AG10803 (cell line): ENCODE measurements at regions not wholly inside any gene's neighbourhood (a gene's known extent, or its start where the extent isn't known, plus 50 kb on each side); places are given as distances from the start of the nearest gene placed in this dataset.

Source experiments
- DNase-seq: peaks from one replicate; pipeline ENCODE4 v3.0.0; 2010; ENCODE audit warnings: low read depth
- H3K4me3 ChIP-seq: 2 replicates; pipeline ENCODE4 v1.5.1; 2011; ENCODE audit warnings: mild to moderate bottlenecking, low read length, control low read depth
- TF ChIP-seq, protein P1 (sequence below): conservative IDR thresholded peaks from 2 replicates; pipeline ENCODE4 v1.5.1; 2011; ENCODE audit warnings: mild to moderate bottlenecking, low read length, control low read depth, inconsistent platforms

DNA sequence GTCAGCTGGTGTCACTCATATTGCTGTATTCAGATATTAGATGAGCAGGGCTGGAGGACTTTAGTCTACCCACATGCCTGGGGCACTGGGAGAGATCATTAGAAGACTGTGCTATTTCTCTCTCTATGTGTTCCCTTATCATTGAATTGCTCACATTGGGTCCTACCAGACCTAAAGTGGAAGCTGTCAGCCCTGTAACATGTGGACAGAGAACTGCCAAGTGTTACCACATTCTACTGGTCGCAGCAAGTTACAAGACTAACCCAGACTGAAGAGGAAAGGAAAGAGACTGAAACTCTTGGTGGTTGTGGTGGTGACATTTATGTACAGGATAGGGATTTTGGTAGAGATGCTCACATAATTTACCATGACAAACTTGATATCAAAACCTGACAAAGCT lies 627.1 kb upstream of the FZD8 start:
- TF ChIP-seq, protein P1, sequence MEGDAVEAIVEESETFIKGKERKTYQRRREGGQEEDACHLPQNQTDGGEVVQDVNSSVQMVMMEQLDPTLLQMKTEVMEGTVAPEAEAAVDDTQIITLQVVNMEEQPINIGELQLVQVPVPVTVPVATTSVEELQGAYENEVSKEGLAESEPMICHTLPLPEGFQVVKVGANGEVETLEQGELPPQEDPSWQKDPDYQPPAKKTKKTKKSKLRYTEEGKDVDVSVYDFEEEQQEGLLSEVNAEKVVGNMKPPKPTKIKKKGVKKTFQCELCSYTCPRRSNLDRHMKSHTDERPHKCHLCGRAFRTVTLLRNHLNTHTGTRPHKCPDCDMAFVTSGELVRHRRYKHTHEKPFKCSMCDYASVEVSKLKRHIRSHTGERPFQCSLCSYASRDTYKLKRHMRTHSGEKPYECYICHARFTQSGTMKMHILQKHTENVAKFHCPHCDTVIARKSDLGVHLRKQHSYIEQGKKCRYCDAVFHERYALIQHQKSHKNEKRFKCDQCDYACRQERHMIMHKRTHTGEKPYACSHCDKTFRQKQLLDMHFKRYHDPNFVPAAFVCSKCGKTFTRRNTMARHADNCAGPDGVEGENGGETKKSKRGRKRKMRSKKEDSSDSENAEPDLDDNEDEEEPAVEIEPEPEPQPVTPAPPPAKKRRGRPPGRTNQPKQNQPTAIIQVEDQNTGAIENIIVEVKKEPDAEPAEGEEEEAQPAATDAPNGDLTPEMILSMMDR, result no peak
- no peak overlapping the region for H3K4me3 ChIP-seq
- DNase-seq, result no peak

DNA sequence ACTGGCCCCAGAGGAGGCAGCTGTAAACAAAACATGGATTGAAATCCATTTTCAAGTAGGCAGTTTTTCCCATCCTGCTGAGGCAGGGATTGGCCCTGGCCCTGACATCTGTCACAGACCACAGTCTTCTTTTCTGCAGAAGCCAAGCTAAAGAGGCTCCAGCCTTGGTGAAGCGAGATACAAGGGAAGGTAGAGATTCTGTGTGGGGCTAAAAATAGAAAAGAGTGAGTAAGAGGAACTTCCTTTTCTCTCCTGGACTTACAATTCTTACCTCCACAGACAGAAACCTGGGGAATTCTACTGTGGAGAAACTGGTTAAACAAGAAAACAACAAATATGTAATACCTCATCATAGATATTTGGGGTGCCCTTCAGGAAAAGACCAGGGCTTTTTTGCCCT lies 624.8 kb upstream of the FZD8 start:
- no peak overlapping the region for H3K4me3 ChIP-seq
- no peak for DNase-seq
- TF ChIP-seq, protein P1, result no peak

DNA sequence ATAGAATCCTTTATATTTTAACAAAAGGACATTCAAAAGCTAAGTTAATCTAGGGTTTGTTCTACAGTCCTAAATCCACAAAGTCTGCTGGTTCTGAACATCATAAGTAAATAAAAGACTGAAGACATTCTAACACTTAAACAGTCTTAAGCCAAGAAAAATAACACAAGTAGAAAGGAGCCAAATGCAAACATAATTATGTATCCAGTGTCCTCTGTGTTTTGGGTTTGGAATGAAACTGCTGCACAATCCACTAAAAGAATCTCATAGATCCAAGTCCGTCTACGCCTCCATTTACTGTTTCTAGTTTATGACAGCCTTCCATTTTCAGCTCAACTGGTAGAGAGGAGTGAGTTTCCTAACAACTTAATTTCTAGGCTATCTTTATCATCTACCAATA lies 623.6 kb upstream of the FZD8 start:
- TF ChIP-seq, protein P1, result no peak
- no peak overlapping the region for H3K4me3 ChIP-seq
- no peak for DNase-seq

DNA sequence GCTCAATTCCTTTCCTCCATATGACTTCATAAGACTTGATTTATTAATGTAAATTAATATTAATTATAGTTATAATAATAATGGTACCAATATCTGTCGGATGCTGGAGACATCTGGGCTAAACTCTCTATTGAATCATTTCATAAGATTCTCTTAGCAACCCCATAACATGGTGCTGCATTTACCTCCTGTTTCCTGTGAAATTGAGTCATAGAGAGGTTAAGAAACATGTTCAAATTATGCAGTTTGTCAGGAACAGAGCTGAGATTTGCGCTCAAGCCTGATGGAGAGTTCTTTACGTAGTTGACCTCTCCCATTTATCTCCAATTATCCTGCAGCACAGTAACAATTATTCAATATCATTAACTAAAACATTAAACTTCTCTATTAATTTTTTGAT lies 621.8 kb upstream of the FZD8 start:
- TF ChIP-seq, protein P1, result no peak
- DNase-seq, result no peak
- no peak overlapping the region for H3K4me3 ChIP-seq

DNA sequence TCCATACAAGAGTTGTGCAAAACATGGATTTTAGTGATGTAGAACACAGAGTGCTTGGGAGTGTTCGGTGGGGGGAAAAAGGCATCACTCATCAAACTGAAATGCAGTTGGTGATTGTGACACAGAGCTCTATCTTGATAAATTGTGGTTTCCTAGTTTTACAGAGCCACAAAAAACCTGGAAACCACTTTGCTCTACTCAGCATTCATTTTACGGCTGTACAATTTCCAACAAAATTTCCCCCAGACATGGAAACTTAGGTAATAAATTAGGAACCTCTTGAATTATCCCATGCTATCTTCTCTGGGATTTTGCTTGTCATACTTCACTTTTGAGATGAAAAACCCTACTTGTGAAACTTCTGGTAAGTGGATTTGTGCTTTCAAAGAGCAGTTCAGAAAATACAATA lies 614.9 kb upstream of the FZD8 start:
- no peak overlapping the region for H3K4me3 ChIP-seq
- peak; percentile 76 for DNase-seq
- TF ChIP-seq, protein P1, result no peak

DNA sequence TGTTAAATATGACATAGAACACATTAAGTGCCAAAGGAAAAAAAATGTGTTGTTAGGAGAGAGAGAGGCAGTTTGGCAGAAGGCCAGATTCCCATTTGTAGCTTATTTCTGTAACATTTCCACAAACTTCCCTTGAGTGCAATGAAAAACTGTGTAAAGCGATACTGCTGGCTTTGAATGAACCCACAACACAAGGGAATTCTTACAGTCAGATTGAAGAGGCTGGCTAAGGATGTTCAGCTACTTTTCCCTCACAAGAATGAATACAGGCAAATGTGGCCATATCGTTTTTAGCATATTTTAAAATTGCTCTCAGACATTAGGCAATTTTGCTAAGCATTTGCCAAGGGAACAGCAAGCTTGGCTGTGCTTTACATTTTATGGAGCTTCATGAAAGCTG lies 614.1 kb upstream of the FZD8 start:
- TF ChIP-seq, protein P1, result no peak
- peak; percentile 75 for DNase-seq
- no peak overlapping the region for H3K4me3 ChIP-seq

DNA sequence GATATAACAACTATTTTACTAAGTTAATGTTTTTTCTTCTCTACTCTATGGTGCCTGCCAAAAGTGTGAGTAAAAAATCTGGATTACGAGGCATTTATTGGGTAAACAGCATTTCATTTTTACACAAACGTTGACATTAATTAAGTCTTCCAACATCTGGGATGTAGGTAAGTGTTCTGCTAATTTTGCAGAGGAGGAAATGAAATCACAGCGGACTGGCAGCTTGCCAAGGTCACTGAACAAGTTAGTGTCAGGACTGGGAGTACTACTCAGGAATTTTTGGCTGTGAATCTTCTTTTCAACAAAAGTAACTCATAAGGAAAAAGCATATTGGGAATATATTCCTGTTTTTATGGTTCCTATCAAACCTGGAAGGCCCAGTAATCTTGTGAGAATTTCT lies 612.1 kb upstream of the FZD8 start:
- TF ChIP-seq, protein P1, result no peak
- DNase-seq, result peak; percentile 47
- H3K4me3 ChIP-seq, result no peak overlapping the region
